ENCODE measurements at regions not wholly inside any gene's neighbourhood (a gene's known extent, or its start where the extent isn't known, plus 50 kb on each side); places are given as distances from the start of the nearest gene placed in this dataset.

GRCh38 chr18:59777636-59778035 is 80.4 kb upstream of the CCBE1 start:
- Histone ChIP-seq H3K9ac (ENCODE audit: low read length) (no peak overlapping the region), H3K4me1 (ENCODE audit: low read length) (no peaks in the 10 kb centered on the region), H3K9me3 (ENCODE audit: insufficient read depth, low read length) (no peaks in the 10 kb centered on the region), H3K4me2 (ENCODE audit: low read length) (no peak overlapping the region), H2AFZ (ENCODE audit: low read depth, low read length) (no peak overlapping the region), H3K27me3 (ENCODE audit: low read depth, low read length) (peaks cover 36% of the 10 kb centered on the region), H3K79me2 (ENCODE audit: low read length) (no peaks in the 10 kb centered on the region), H3K4me3 (ENCODE audit: low read length) (no peak overlapping the region), H3K27ac (ENCODE audit: low read length) (no peak overlapping the region), H3K36me3 (replicated peaks; ENCODE audit: low read depth, low read length) (no peaks in the 10 kb centered on the region), H4K20me1 (ENCODE audit: insufficient read depth, low read length) (no peaks in the 10 kb centered on the region)
- TF ChIP-seq EZH2phosphoT487 (IDR thresholded peaks at IDR 0.05; ENCODE audit: low read depth): no peak
- no peak for TF ChIP-seq CTCF (IDR thresholded peaks at IDR 0.05; ENCODE audit: low read depth, low read length)

GRCh38 chr18:59769129-59769865 is 72.1 kb upstream of the CCBE1 start:
- H2AFZ ChIP-seq (ENCODE audit: low read depth, low read length): no peak overlapping the region
- H3K27ac ChIP-seq (ENCODE audit: low read length): no peak overlapping the region
- peaks cover 26% of the 10 kb centered on the region for H3K27me3 ChIP-seq (ENCODE audit: low read depth, low read length)

GRCh38 chr18:59768409-59768808 is 71.2 kb upstream of the CCBE1 start:
- Histone ChIP-seq H4K20me1 (ENCODE audit: insufficient read depth, low read length) (no peaks in the 10 kb centered on the region), H3K27me3 (ENCODE audit: low read depth, low read length) (peaks cover 30% of the 10 kb centered on the region), H3K4me1 (ENCODE audit: low read length) (peaks cover 7% of the 10 kb centered on the region; the same call in 1 of the 2 replicates), H3K36me3 (replicated peaks; ENCODE audit: low read depth, low read length) (no peaks in the 10 kb centered on the region), H3K4me3 (ENCODE audit: low read length) (no peak overlapping the region), H3K9me3 (ENCODE audit: insufficient read depth, low read length) (no peaks in the 10 kb centered on the region), H3K27ac (ENCODE audit: low read length) (no peak overlapping the region), H3K9ac (ENCODE audit: low read length) (no peak overlapping the region), H2AFZ (ENCODE audit: low read depth, low read length) (no peak overlapping the region), H3K79me2 (ENCODE audit: low read length) (no peaks in the 10 kb centered on the region), H3K4me2 (ENCODE audit: low read length) (no peak overlapping the region)
- no peak for TF ChIP-seq CTCF (IDR thresholded peaks at IDR 0.05; ENCODE audit: low read depth, low read length)
- no peak for TF ChIP-seq EZH2phosphoT487 (IDR thresholded peaks at IDR 0.05; ENCODE audit: low read depth)

More at GRCh38 chr18:59769129-59769865, 72.1 kb upstream of the CCBE1 start:
- H3K36me3 ChIP-seq (replicated peaks; ENCODE audit: low read depth, low read length): no peaks in the 10 kb centered on the region
- peaks cover 3% of the 10 kb centered on the region; the same call in 1 of the 2 replicates for H3K4me1 ChIP-seq (ENCODE audit: low read length)
- H3K79me2 ChIP-seq (ENCODE audit: low read length): no peaks in the 10 kb centered on the region
- no peak for TF ChIP-seq CTCF (IDR thresholded peaks at IDR 0.05; ENCODE audit: low read depth, low read length)
- no peak for TF ChIP-seq EZH2phosphoT487 (IDR thresholded peaks at IDR 0.05; ENCODE audit: low read depth)
- H4K20me1 ChIP-seq (ENCODE audit: insufficient read depth, low read length): no peaks in the 10 kb centered on the region
- no peaks in the 10 kb centered on the region for H3K9me3 ChIP-seq (ENCODE audit: insufficient read depth, low read length)
- H3K4me2 ChIP-seq (ENCODE audit: low read length): no peak overlapping the region
- no peak overlapping the region for H3K9ac ChIP-seq (ENCODE audit: low read length)
- H3K4me3 ChIP-seq (ENCODE audit: low read length): no peak overlapping the region

GRCh38 chr18:59767732-59768131 is 70.5 kb upstream of the CCBE1 start:
- H3K27me3 ChIP-seq (ENCODE audit: low read depth, low read length): peaks cover 35% of the 10 kb centered on the region
- H3K4me2 ChIP-seq (ENCODE audit: low read length): no peak overlapping the region
- TF ChIP-seq CTCF (IDR thresholded peaks at IDR 0.05; ENCODE audit: low read depth, low read length) (no peak), EZH2phosphoT487 (IDR thresholded peaks at IDR 0.05; ENCODE audit: low read depth) (no peak)
- H4K20me1 ChIP-seq (ENCODE audit: insufficient read depth, low read length): no peaks in the 10 kb centered on the region
- H3K27ac ChIP-seq (ENCODE audit: low read length): no peak overlapping the region
- no peak overlapping the region for H3K9ac ChIP-seq (ENCODE audit: low read length)
- H3K36me3 ChIP-seq (replicated peaks; ENCODE audit: low read depth, low read length): no peaks in the 10 kb centered on the region
- no peaks in the 10 kb centered on the region for H3K9me3 ChIP-seq (ENCODE audit: insufficient read depth, low read length)
- peaks cover 7% of the 10 kb centered on the region; the same call in 1 of the 2 replicates for H3K4me1 ChIP-seq (ENCODE audit: low read length)
- no peak overlapping the region for H3K4me3 ChIP-seq (ENCODE audit: low read length)
- H3K79me2 ChIP-seq (ENCODE audit: low read length): no peaks in the 10 kb centered on the region
- H2AFZ ChIP-seq (ENCODE audit: low read depth, low read length): no peak overlapping the region
